ENCODE measurements at regions not wholly inside any gene's neighbourhood (a gene's known extent, or its start where the extent isn't known, plus 50 kb on each side); places are given as distances from the start of the nearest gene placed in this dataset.
"Not testable (repeated sequence)": the region's sequence is repeated elsewhere in the genome, so short reads cannot be mapped to it uniquely, and the experiment has no call there.

GRCh38 chr20:50331469-50332363 is 141.1 kb downstream of the CEBPB start:
- no peak for DNase-seq (ENCODE audit: extremely low read depth, insufficient read length)
- no peak for TF ChIP-seq CTCF (IDR thresholded peaks at IDR 0.05; ENCODE audit: insufficient read depth, low read length, poor library complexity, severe bottlenecking)

GRCh38 chr20:50332491-50332980 is 141.9 kb downstream of the CEBPB start:
- no peak for TF ChIP-seq CTCF (IDR thresholded peaks at IDR 0.05; ENCODE audit: insufficient read depth, low read length, poor library complexity, severe bottlenecking)
- Histone ChIP-seq H3K27me3 (replicated peaks; ENCODE audit: control insufficient read depth, insufficient read depth, low read length) (no peaks in the 10 kb centered on the region; the same call in 1 of the 2 replicates), H3K36me3 (ENCODE audit: control insufficient read depth, insufficient read depth, low read length) (no peaks in the 10 kb centered on the region), H3K4me3 (replicated peaks; ENCODE audit: low read depth, low read length) (no peak overlapping the region)
- DNase-seq (ENCODE audit: extremely low read depth, insufficient read length) = no peak

More at GRCh38 chr20:50331469-50332363, 141.1 kb downstream of the CEBPB start:
- Histone ChIP-seq H3K36me3 (ENCODE audit: control insufficient read depth, insufficient read depth, low read length) (no peaks in the 10 kb centered on the region), H3K27me3 (replicated peaks; ENCODE audit: control insufficient read depth, insufficient read depth, low read length) (no peaks in the 10 kb centered on the region; the same call in 1 of the 2 replicates), H3K4me3 (replicated peaks; ENCODE audit: low read depth, low read length) (no peak overlapping the region)

- no peaks in the 10 kb centered on the region; the same call in 1 of the 2 replicates for H3K27me3 ChIP-seq (replicated peaks; ENCODE audit: control insufficient read depth, insufficient read depth, low read length)
- DNase-seq (ENCODE audit: extremely low read depth, insufficient read length) = no peak
- no peak overlapping the region for H3K4me3 ChIP-seq (replicated peaks; ENCODE audit: low read depth, low read length)
- no peak for TF ChIP-seq CTCF (IDR thresholded peaks at IDR 0.05; ENCODE audit: insufficient read depth, low read length, poor library complexity, severe bottlenecking)
- H3K36me3 ChIP-seq (ENCODE audit: control insufficient read depth, insufficient read depth, low read length) = no peaks in the 10 kb centered on the region
Observed at GRCh38 chr20:50333131-50333670, 142.6 kb downstream of the CEBPB start.

GRCh38 chr20:50333812-50334211 is 143.2 kb downstream of the CEBPB start:
- no peak for TF ChIP-seq CTCF (IDR thresholded peaks at IDR 0.05; ENCODE audit: insufficient read depth, low read length, poor library complexity, severe bottlenecking)
- H3K36me3 ChIP-seq (ENCODE audit: control insufficient read depth, insufficient read depth, low read length) = no peaks in the 10 kb centered on the region
- no peaks in the 10 kb centered on the region; the same call in 1 of the 2 replicates for H3K27me3 ChIP-seq (replicated peaks; ENCODE audit: control insufficient read depth, insufficient read depth, low read length)
- H3K4me3 ChIP-seq (replicated peaks; ENCODE audit: low read depth, low read length) = no peak overlapping the region
- DNase-seq (ENCODE audit: extremely low read depth, insufficient read length) = no peak

GRCh38 chr20:50334512-50334911 is 143.9 kb downstream of the CEBPB start:
- H3K36me3 ChIP-seq (ENCODE audit: control insufficient read depth, insufficient read depth, low read length); H3K27me3 ChIP-seq (replicated peaks; ENCODE audit: control insufficient read depth, insufficient read depth, low read length); H3K4me3 ChIP-seq (replicated peaks; ENCODE audit: low read depth, low read length); DNase-seq (ENCODE audit: extremely low read depth, insufficient read length): not testable (repeated sequence)

- Histone ChIP-seq H3K4me3 (replicated peaks; ENCODE audit: low read depth, low read length) (no peak overlapping the region), H3K27me3 (replicated peaks; ENCODE audit: control insufficient read depth, insufficient read depth, low read length) (no peaks in the 10 kb centered on the region; the same call in 1 of the 2 replicates), H3K36me3 (ENCODE audit: control insufficient read depth, insufficient read depth, low read length) (no peaks in the 10 kb centered on the region)
- no peak for TF ChIP-seq CTCF (IDR thresholded peaks at IDR 0.05; ENCODE audit: insufficient read depth, low read length, poor library complexity, severe bottlenecking)
- no peak for DNase-seq (ENCODE audit: extremely low read depth, insufficient read length)
Observed at GRCh38 chr20:50335105-50335504, 144.5 kb downstream of the CEBPB start.
